ENCODE measurements at regions not wholly inside any gene's neighbourhood (a gene's known extent, or its start where the extent isn't known, plus 50 kb on each side); places are given as distances from the start of the nearest gene placed in this dataset.

DNA sequence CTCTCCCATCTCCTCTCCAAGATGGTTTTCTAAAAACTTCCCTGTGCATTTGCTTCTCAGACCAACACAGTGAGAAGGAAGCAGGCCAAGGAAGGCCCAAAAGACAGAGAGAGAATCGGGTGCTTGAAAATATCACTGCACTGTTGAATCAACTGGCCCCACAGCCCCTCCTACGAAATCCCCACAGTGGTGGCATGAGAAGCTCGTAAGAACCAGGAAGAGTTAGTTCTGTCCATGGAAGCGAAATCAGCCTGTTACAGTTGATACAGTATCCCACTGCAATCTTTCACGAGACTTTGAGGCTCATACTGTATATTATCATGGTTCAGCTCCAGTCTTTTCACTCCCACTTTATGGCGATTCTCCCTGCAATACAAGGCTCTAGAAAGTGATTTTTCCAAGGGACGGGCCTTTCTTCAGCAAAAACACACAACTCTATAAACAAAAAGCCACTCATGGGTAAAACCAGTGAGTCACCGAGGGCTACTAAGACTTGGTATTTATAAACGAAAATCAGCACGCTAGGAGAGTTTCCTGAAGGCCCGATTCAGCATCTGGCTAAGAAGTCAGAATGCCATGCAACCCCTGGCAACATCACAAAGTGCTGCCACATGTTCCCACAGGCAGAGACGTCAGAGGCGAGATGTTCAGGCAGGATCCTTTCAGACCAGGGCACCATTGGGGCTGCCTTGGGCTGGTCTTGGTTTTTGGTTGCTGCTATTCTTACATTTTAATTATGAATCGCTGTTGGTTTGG is 185.7 kb downstream of the IRX5 start:
- ChIA-PET CTCF (interaction anchor here (1.2 kb wide), 1 partner anchor 81 kb away, joined by 6 read pairs; no protein-coding TSS in a partner anchor), POLR2A (no interaction called here)
- DNase-seq (ENCODE audit: extremely low spot score) = no peak
- TF ChIP-seq ZNF384 (IDR thresholded peaks at IDR 0.05) = no peak
- no peak for TF ChIP-seq CTBP1 (IDR thresholded peaks at IDR 0.05; ENCODE audit: borderline replicate concordance)
- TF ChIP-seq FOXM1 (IDR thresholded peaks at IDR 0.05; ENCODE audit: borderline replicate concordance) = no peak
- TF ChIP-seq SUZ12 (IDR thresholded peaks at IDR 0.05) = no peak
- no peak for TF ChIP-seq LEF1 (IDR thresholded peaks at IDR 0.05; ENCODE audit: borderline replicate concordance)
- no peak for TF ChIP-seq NFRKB (IDR thresholded peaks at IDR 0.05)

DNA sequence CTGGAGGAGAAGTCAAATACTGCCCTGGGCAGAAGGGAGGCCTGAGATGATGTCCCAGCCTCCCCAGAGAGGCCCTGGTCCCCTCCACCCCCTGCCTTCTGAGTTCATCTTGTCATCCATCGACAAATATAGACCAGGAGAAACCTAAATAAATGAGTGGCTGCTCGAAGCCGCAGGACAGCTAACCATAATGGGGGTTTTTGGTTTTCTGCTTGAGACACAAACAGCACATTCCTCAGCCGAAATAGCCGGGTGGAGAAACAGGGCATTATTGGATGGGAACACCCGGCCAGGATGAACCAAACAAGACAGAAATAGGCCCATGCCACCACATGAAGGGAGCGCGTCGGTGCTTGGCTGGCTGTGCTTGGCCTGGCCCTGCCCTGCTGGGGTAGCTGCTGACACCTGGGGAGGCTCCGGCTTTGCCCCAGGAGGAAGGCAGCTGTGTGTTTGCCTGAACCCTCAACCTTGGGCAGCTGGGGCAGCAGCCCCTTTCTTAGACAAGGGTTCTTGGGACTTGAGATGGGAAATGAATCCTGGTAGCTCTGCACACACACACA is 188.1 kb downstream of the IRX5 start:
- ChIA-PET POLR2A (no interaction called here), CTCF (interaction anchor here (1.0 kb wide), 1 partner anchor 61 kb away, joined by 3 read pairs; no protein-coding TSS in a partner anchor)
- TF ChIP-seq SUZ12 (IDR thresholded peaks at IDR 0.05) (no peak), ELF4 (IDR thresholded peaks at IDR 0.05) (no peak), HDGF (IDR thresholded peaks at IDR 0.05; ENCODE audit: borderline replicate concordance) (no peak), NFRKB (IDR thresholded peaks at IDR 0.05) (no peak), FOXM1 (IDR thresholded peaks at IDR 0.05; ENCODE audit: borderline replicate concordance) (no peak), BHLHE40 (IDR thresholded peaks at IDR 0.05; ENCODE audit: borderline replicate concordance) (no peak), FOXK2 (IDR thresholded peaks at IDR 0.05) (no peak), FOXA1 (IDR thresholded peaks at IDR 0.05) (no peak), TARDBP (IDR thresholded peaks at IDR 0.05) (no peak), CTBP1 (IDR thresholded peaks at IDR 0.05; ENCODE audit: borderline replicate concordance) (no peak), L3MBTL2 (conservative IDR thresholded peaks at IDR 0.05) (no peak)
- no peak for DNase-seq (ENCODE audit: extremely low spot score)

- peak; percentile 22 for DNase-seq (ENCODE audit: extremely low spot score)
- no peak for TF ChIP-seq SP1 (IDR thresholded peaks at IDR 0.05)
- TF ChIP-seq SUZ12 (IDR thresholded peaks at IDR 0.05) = no peak
- no peak for TF ChIP-seq FOXA1 (IDR thresholded peaks at IDR 0.05)
- no peak for TF ChIP-seq TARDBP (IDR thresholded peaks at IDR 0.05)
- ChIA-PET CTCF (interaction anchor here (1.4 kb wide), 1 partner anchor 251 kb away, joined by 3 read pairs; no protein-coding TSS in a partner anchor), POLR2A (no interaction called here)
Measured at GRCh38 chr16:55120408-55120807, 189.7 kb downstream of the IRX5 start.

- POLR2A ChIA-PET = no interaction called here
- TF ChIP-seq ZNF384 (IDR thresholded peaks at IDR 0.05) (no peak), ARNT (IDR thresholded peaks at IDR 0.05) (no peak), SP1 (IDR thresholded peaks at IDR 0.05) (no peak), HDGF (IDR thresholded peaks at IDR 0.05; ENCODE audit: borderline replicate concordance) (no peak), CTBP1 (IDR thresholded peaks at IDR 0.05; ENCODE audit: borderline replicate concordance) (no peak), ELF4 (IDR thresholded peaks at IDR 0.05) (no peak), FOXA1 (IDR thresholded peaks at IDR 0.05) (no peak), FOXK2 (IDR thresholded peaks at IDR 0.05) (no peak), NFRKB (IDR thresholded peaks at IDR 0.05) (no peak), FOXM1 (IDR thresholded peaks at IDR 0.05; ENCODE audit: borderline replicate concordance) (no peak)
- TF ChIP-seq, protein P1, sequence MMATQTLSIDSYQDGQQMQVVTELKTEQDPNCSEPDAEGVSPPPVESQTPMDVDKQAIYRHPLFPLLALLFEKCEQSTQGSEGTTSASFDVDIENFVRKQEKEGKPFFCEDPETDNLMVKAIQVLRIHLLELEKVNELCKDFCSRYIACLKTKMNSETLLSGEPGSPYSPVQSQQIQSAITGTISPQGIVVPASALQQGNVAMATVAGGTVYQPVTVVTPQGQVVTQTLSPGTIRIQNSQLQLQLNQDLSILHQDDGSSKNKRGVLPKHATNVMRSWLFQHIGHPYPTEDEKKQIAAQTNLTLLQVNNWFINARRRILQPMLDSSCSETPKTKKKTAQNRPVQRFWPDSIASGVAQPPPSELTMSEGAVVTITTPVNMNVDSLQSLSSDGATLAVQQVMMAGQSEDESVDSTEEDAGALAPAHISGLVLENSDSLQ (IDR thresholded peaks at IDR 0.05) = no peak
- CTCF ChIA-PET = interaction anchor here (0.7 to 1.4 kb wide), 2 partner anchors 250 to 421 kb away, joined by 3 read pairs; no protein-coding TSS in a partner anchor
- DNase-seq (ENCODE audit: extremely low spot score) = no peak
Measured at GRCh38 chr16:55120826-55121225, 190.2 kb downstream of the IRX5 start.

DNA sequence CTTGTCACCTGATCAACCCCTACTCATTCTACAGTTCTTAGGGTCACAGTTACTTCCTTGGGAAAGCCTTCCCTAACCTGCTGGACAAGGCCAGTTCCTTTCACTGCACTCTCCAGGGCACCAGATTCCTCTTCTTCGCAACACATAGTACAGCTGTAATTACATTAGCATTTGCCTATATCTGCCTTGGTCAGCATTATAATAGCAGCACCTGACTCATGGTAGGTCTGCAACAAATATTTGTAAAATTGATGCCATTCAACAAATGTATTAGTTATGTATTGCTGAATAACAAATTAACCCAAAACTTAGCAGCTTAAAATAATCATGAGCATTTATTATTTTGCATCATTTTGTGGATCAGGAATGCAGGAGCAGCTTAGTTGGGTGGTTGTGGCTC is 193.0 kb downstream of the IRX5 start:
- no peak for TF ChIP-seq L3MBTL2 (conservative IDR thresholded peaks at IDR 0.05)
- ChIA-PET POLR2A (no interaction called here), CTCF (no interaction called here)
- DNase-seq (ENCODE audit: extremely low spot score) = no peak

DNA sequence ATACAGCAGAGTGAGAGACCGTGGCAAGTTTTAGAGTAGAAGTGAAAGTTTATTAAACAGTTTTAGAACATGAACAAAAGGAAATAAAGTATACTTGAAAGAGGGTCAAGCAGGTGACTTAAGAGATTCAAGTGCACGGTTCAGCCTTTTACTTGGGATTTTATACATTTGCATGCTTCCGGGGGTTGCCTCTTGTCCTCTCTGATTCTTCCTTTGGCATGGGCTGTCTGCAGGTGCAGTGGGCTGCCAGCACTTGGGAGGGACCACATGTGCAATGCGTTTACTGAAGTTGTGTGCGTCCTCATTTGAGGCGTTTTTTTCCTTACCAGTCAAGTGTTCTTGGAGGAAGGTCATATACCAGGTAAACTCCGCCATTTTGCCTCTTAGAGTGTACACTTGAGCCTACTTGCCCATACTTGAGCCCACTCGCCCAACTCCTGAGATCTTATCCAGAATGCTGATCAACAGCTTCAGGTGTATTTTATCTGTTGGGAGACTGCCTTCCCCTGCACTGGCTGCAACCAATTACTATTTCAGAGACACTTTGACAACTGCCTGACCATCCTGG is 195.2 kb downstream of the IRX5 start:
- POLR2A ChIA-PET = no interaction called here
- CTCF ChIA-PET = no interaction called here
- no peak for TF ChIP-seq TARDBP (IDR thresholded peaks at IDR 0.05)
- TF ChIP-seq NFRKB (IDR thresholded peaks at IDR 0.05) = no peak
- TF ChIP-seq BHLHE40 (IDR thresholded peaks at IDR 0.05; ENCODE audit: borderline replicate concordance) = no peak
- no peak for TF ChIP-seq SP1 (IDR thresholded peaks at IDR 0.05)
- TF ChIP-seq FOXK2 (IDR thresholded peaks at IDR 0.05) = no peak
- TF ChIP-seq ARNT (IDR thresholded peaks at IDR 0.05) = no peak
- TF ChIP-seq SUZ12 (IDR thresholded peaks at IDR 0.05) = no peak
- TF ChIP-seq L3MBTL2 (conservative IDR thresholded peaks at IDR 0.05) = no peak
- TF ChIP-seq FOXA1 (IDR thresholded peaks at IDR 0.05) = no peak
- TF ChIP-seq, protein P1 (IDR thresholded peaks at IDR 0.05) = no peak
- no peak for TF ChIP-seq HDGF (IDR thresholded peaks at IDR 0.05; ENCODE audit: borderline replicate concordance)
- no peak for TF ChIP-seq ZNF384 (IDR thresholded peaks at IDR 0.05)
- no peak for DNase-seq (ENCODE audit: extremely low spot score)

DNA sequence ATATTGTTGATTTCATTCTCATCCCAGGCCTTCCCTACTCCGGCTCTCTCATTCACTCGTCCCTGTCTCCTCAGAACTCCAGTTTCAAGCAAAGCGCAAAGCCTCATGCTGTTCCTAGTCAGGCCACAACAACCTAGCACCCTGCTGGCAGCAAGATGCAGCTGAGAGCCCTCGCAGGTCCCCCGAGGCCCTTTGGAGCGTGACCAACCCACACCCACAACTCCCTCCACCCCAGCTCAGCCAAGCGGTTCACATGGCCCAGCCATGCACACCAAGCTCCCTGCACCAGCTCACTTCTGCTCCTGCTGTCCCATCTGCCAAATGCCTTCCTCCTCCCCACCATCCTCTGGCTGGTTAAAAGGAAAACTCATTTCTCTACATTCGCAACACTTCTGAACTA is 195.8 kb downstream of the IRX5 start:
- POLR2A ChIA-PET = no interaction called here
- CTCF ChIA-PET = no interaction called here
- TF ChIP-seq TARDBP (IDR thresholded peaks at IDR 0.05) = no peak
- no peak for TF ChIP-seq ARNT (IDR thresholded peaks at IDR 0.05)
- TF ChIP-seq ELF4 (IDR thresholded peaks at IDR 0.05) = no peak
- TF ChIP-seq ZNF384 (IDR thresholded peaks at IDR 0.05) = no peak
- TF ChIP-seq, protein P1 (IDR thresholded peaks at IDR 0.05) = no peak
- TF ChIP-seq BHLHE40 (IDR thresholded peaks at IDR 0.05; ENCODE audit: borderline replicate concordance) = no peak
- TF ChIP-seq NFRKB (IDR thresholded peaks at IDR 0.05) = no peak
- no peak for TF ChIP-seq SP1 (IDR thresholded peaks at IDR 0.05)
- no peak for TF ChIP-seq FOXK2 (IDR thresholded peaks at IDR 0.05)
- no peak for TF ChIP-seq SUZ12 (IDR thresholded peaks at IDR 0.05)
- TF ChIP-seq CTBP1 (IDR thresholded peaks at IDR 0.05; ENCODE audit: borderline replicate concordance) = no peak
- no peak for TF ChIP-seq L3MBTL2 (conservative IDR thresholded peaks at IDR 0.05)
- no peak for TF ChIP-seq FOXA1 (IDR thresholded peaks at IDR 0.05)
- no peak for TF ChIP-seq HDGF (IDR thresholded peaks at IDR 0.05; ENCODE audit: borderline replicate concordance)
- no peak for TF ChIP-seq FOXM1 (IDR thresholded peaks at IDR 0.05; ENCODE audit: borderline replicate concordance)
- TF ChIP-seq LEF1 (IDR thresholded peaks at IDR 0.05; ENCODE audit: borderline replicate concordance) = no peak
- no peak for DNase-seq (ENCODE audit: extremely low spot score)

Data from HEK293T (cell line).